HEK293 (cell line): ENCODE measurements at regions not wholly inside any gene's neighbourhood (a gene's known extent, or its start where the extent isn't known, plus 50 kb on each side); places are given as distances from the start of the nearest gene placed in this dataset.

Experiments used
- CTCF ChIA-PET: fragments of 350-600 bp; formaldehyde crosslinking; extraction: SDS; loops from one replicate; lab custom pipeline; 2021; ENCODE audit warnings: antibody characterized with exemption; lab: Yijun Ruan, JAX
- POLR2A ChIA-PET: fragments of 300-600 bp; formaldehyde crosslinking; extraction: SDS; loops from one replicate; lab custom pipeline; 2020; ENCODE audit warnings: antibody characterized with exemption, inconsistent platforms; lab: Yijun Ruan, JAX
- H3K27ac ChIP-seq: fragments of 200-500 bp; sonication (Bioruptor generic); 2 replicates; pipeline ENCODE4 v1.5.1; 2014; ENCODE audit warnings: low read depth, low read length, control low read depth, inconsistent platforms; ENCODE audit errors: extremely low read depth
- H3K36me3 ChIP-seq, 2 experiments: fragments of 200-500 bp in 1 of 2; sonication (Bioruptor generic) in 1 of 2; 1 replicate in 1 of 2; 2 replicates in 1 of 2; pipeline ENCODE4 v1.5.1; 2014 to 2017; ENCODE audit warnings: inconsistent platforms in 2 of 2, low read length in 2 of 2; ENCODE audit not compliant: control insufficient read depth in 2 of 2, insufficient read depth in 1 of 2
- H3K4me1 ChIP-seq: fragments of 200-500 bp; sonication (Bioruptor generic); 2 replicates; pipeline ENCODE4 v1.5.1; 2014; ENCODE audit warnings: mild to moderate bottlenecking, low read length, inconsistent platforms; ENCODE audit not compliant: control insufficient read depth, insufficient read depth
- H3K4me3 ChIP-seq: 2 replicates; pipeline ENCODE4 v1.5.1; 2011; ENCODE audit warnings: low read depth, mild to moderate bottlenecking, control low read depth, low read length, moderate library complexity
- H3K9me3 ChIP-seq: fragments of 200-500 bp; sonication (Bioruptor generic); 2 replicates; pipeline ENCODE4 v1.5.1; 2014; ENCODE audit warnings: low read depth, low read length, inconsistent platforms; ENCODE audit not compliant: control insufficient read depth, insufficient read depth
- ATF2 ChIP-seq: fragments of 450-650 bp; formaldehyde crosslinking; IDR thresholded peaks from 2 replicates; pipeline ENCODE4 v1.5.1; 2016; ENCODE audit warnings: missing biosample characterization, missing genetic modification characterization, low read depth
- FEZF1 ChIP-seq: fragments of 450-650 bp; formaldehyde crosslinking; IDR thresholded peaks from 2 replicates; pipeline ENCODE4 v1.5.1; 2016; ENCODE audit warnings: missing biosample characterization, missing genetic modification characterization
- GLIS1 ChIP-seq: fragments of 450-650 bp; formaldehyde crosslinking; IDR thresholded peaks from 2 replicates; pipeline ENCODE4 v1.5.1; 2016; ENCODE audit warnings: missing biosample characterization, missing genetic modification characterization
- ZNF211 ChIP-seq: fragments of 450-650 bp; formaldehyde crosslinking; IDR thresholded peaks from 2 replicates; pipeline ENCODE4 v1.5.1; 2016; ENCODE audit warnings: low read depth, missing biosample characterization, missing genetic modification characterization
- ZNF362 ChIP-seq: fragments of 450-650 bp; formaldehyde crosslinking; IDR thresholded peaks from 2 replicates; pipeline ENCODE4 v1.5.1; 2016; ENCODE audit warnings: missing biosample characterization, missing genetic modification characterization
- ZNF530 ChIP-seq: fragments of 450-650 bp; formaldehyde crosslinking; IDR thresholded peaks from 2 replicates; pipeline ENCODE4 v1.5.1; 2016; ENCODE audit warnings: low read depth, missing biosample characterization, missing genetic modification characterization
- ZNF623 ChIP-seq: fragments of 450-650 bp; formaldehyde crosslinking; IDR thresholded peaks from 2 replicates; pipeline ENCODE4 v1.5.1; 2016; ENCODE audit warnings: missing biosample characterization, missing genetic modification characterization
- ZNF639 ChIP-seq: fragments of 450-650 bp; formaldehyde crosslinking; IDR thresholded peaks from 2 replicates; pipeline ENCODE4 v1.5.1; 2016; ENCODE audit warnings: missing biosample characterization, missing genetic modification characterization
- ZNF664 ChIP-seq: fragments of 450-650 bp; formaldehyde crosslinking; IDR thresholded peaks from 2 replicates; pipeline ENCODE4 v1.5.1; 2016; ENCODE audit warnings: missing biosample characterization, missing genetic modification characterization
- TF ChIP-seq, protein P1 (sequence below): fragments of 450-650 bp; formaldehyde crosslinking; IDR thresholded peaks from 2 replicates; pipeline ENCODE4 v1.5.1; 2017; ENCODE audit warnings: missing biosample characterization, missing genetic modification characterization
- TF ChIP-seq, protein P2 (sequence below): fragments of 450-650 bp; IDR thresholded peaks from 2 replicates; pipeline ENCODE4 v1.5.1; 2018; ENCODE audit warnings: missing biosample characterization, mild to moderate bottlenecking, missing genetic modification characterization

GRCh38 chr1:224490549-224491537 lies 56.2 kb upstream of the WDR26 start (continued):
- no peak for TF ChIP-seq ZNF530 (tag by site-specific recombination)
- TF ChIP-seq ZNF623: no peak
- no peak for TF ChIP-seq ZNF639 (tag by site-specific recombination)
- TF ChIP-seq, protein P1, sequence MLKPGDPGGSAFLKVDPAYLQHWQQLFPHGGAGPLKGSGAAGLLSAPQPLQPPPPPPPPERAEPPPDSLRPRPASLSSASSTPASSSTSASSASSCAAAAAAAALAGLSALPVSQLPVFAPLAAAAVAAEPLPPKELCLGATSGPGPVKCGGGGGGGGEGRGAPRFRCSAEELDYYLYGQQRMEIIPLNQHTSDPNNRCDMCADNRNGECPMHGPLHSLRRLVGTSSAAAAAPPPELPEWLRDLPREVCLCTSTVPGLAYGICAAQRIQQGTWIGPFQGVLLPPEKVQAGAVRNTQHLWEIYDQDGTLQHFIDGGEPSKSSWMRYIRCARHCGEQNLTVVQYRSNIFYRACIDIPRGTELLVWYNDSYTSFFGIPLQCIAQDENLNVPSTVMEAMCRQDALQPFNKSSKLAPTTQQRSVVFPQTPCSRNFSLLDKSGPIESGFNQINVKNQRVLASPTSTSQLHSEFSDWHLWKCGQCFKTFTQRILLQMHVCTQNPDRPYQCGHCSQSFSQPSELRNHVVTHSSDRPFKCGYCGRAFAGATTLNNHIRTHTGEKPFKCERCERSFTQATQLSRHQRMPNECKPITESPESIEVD (tag by site-specific recombination): peak; percentile 75

- ChIA-PET CTCF (no interaction called here), POLR2A (no interaction called here)
- TF ChIP-seq FEZF1: peak; percentile 34; the same call in 1 of the 2 replicates
- TF ChIP-seq, protein P1 (tag by site-specific recombination): peak; percentile 83
- TF ChIP-seq, protein P2, sequence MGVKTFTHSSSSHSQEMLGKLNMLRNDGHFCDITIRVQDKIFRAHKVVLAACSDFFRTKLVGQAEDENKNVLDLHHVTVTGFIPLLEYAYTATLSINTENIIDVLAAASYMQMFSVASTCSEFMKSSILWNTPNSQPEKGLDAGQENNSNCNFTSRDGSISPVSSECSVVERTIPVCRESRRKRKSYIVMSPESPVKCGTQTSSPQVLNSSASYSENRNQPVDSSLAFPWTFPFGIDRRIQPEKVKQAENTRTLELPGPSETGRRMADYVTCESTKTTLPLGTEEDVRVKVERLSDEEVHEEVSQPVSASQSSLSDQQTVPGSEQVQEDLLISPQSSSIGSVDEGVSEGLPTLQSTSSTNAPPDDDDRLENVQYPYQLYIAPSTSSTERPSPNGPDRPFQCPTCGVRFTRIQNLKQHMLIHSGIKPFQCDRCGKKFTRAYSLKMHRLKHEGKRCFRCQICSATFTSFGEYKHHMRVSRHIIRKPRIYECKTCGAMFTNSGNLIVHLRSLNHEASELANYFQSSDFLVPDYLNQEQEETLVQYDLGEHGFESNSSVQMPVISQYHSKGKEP (tag by site-specific recombination): 0 out of 2 replicates have a peak, but pooled peaks have one; percentile 20
- 0 out of 2 replicates have a peak, but pooled peaks have one; percentile 21 for TF ChIP-seq ZNF362 (tag by site-specific recombination)
- TF ChIP-seq GLIS1 (tag by site-specific recombination): no peak
- TF ChIP-seq ZNF211 (tag by site-specific recombination): no peak
- TF ChIP-seq ZNF664 (tag by site-specific recombination): 0 out of 2 replicates have a peak, but pooled peaks have one; percentile 11
- TF ChIP-seq ATF2 (tag by site-specific recombination): peak; percentile 83
- 0 out of 2 replicates have a peak, but pooled peaks cover 7% of the 10 kb centered on the region for H3K4me1 ChIP-seq
- no peak overlapping the region for H3K27ac ChIP-seq
- no peak overlapping the region for H3K4me3 ChIP-seq
- H3K9me3 ChIP-seq: no peaks in the 10 kb centered on the region
- no peaks in the 10 kb centered on the region for H3K36me3 ChIP-seq
Observed at GRCh38 chr1:224492015-224492414, 57.4 kb upstream of the WDR26 start.
